HG03060 (cell line): ENCODE measurements at regions not wholly inside any gene's neighbourhood (a gene's known extent, or its start where the extent isn't known, plus 50 kb on each side); places are given as distances from the start of the nearest gene placed in this dataset.

ENCODE experiments used
- ATAC-seq: cut with Tn5 transposase; IDR thresholded peaks from one replicate; pipeline ENCODE4 v1.9.1; 2021; ENCODE audit warnings: low read depth, moderate number of reproducible peaks; ENCODE audit not compliant: unreplicated experiment

DNA sequence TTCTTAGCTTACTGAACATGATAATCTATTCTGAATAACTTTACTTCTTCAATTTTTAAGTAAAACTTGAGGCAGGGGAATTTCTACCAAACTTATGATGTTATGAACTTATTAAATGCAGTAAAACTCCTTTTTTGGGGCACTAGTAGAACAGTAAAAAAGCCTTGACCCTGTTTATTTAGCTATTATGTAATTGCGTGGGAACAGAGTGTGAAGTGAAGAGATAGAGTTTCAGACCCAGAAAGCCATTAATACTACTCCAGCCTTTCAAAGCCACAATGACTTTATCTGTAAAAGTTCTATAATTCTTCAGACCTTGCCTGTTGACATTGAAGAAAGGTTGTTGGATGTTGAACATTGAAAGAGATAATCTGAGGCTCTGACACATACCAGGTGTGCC lies 638.8 kb upstream of the GRM7 start:
- no peak for ATAC-seq

GRCh38 chr3:6223572-6223971 lies 637.3 kb upstream of the GRM7 start:
- ATAC-seq: no peak

GRCh38 chr3:6228958-6229683 lies 631.8 kb upstream of the GRM7 start:
- ATAC-seq: no peak

DNA sequence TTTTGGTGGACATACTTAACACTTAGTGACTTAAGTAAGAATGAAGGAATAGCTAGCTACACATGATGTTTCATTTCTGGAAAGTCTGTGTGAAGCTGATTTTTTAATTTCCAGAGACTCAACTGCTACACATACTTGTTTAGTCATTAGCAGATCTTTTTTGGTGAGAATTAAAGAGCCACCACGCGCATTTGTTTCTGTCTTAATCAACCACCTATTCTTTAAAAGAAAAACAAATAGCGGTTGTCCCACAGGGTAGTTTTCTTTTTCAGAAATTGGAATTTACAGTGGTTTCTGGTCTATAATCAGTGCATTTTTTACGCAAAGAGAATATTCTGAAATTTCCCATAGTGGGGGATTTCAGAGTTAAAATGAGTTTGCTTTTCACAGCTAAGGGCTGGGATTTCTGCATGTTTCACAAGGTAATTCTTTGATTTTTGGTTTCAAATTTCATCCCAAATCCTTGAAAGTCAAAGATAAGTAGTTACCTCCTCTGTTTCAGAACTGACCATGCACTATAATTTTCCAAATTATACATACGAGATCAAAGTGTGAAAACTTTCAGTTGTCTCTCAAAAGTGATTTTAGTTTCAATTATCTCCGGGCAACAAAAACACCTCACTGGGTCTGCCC lies 631.0 kb upstream of the GRM7 start:
- no peak for ATAC-seq

- no peak for ATAC-seq
Measured at GRCh38 chr3:6242104-6242503, 618.8 kb upstream of the GRM7 start.

GRCh38 chr3:6248528-6248927 lies 612.4 kb upstream of the GRM7 start:
- no peak for ATAC-seq

GRCh38 chr3:6249679-6250078 lies 611.2 kb upstream of the GRM7 start:
- ATAC-seq: peak; percentile 28

DNA sequence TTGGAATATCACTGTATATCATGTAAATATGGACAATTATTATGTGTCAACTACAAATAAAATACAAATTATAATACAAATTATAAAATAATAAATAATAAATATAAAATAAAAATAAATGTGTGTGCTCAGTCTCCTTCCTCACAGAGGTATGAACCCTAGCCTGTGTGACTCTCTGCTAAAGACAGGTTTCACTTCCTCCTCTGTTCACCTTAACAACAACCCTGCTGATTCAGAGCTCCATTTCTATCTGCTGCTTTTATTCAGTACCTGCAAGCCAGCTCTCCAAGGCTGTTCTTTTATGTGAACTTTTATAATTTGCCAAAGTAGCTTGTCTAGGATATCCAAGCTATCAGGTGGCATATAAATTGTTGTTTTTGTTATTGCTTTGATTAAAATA lies 610.7 kb upstream of the GRM7 start:
- peak; percentile 98 for ATAC-seq

DNA sequence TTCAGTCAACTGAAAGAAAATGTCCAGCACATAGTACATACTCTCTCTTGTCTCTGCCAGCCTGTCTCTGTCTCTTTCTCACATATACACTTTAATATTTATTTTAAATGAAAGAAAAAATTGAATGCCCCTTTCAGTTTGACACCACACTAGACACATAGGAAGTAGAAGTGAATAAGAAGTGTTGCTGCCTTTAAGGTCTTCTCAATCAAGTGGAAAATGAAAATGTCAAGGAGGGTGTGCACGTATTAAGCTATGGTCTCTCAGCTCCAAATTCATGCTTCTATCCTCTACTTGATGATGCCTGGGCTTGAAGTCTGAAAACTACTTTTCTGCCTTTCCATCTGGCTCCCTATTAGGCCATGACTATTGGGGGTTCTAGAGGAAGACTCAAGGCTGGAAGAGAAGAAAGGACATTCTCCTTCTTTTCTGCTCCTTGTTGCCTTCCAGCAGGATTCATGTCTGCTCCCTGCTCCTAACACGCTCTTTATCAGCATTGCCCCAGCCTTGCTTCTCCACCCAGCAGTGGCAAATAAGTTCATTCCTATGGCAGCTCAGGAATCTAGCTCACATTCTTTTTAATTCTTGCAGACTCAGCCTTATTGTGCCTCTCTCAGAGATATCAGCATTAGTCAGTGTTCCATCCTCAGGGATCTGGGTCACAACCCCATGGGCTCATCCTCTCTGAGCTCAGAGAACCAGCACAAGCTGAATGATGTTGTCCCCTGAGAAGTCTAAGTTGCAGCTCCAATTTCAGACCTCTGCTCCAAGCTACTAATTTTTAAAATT lies 609.1 kb upstream of the GRM7 start:
- no peak for ATAC-seq

DNA sequence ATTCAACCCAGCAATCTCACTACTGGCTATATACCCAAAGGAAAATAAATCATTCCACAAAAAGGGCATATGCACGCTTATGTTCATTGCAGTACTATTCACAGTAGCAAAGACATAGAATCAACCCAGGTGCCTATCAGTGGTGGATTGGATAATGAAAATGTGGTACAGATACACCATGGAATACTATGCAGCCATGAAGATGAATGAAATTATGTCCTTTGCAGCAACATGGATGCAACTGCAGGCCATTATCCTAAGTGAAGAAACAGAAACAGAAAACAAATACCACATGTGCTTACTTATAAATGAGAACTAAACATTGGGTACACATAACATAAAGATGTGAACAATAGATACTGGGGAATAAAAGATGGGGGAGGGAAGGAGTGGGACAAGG lies 606.4 kb upstream of the GRM7 start:
- no peak for ATAC-seq

DNA sequence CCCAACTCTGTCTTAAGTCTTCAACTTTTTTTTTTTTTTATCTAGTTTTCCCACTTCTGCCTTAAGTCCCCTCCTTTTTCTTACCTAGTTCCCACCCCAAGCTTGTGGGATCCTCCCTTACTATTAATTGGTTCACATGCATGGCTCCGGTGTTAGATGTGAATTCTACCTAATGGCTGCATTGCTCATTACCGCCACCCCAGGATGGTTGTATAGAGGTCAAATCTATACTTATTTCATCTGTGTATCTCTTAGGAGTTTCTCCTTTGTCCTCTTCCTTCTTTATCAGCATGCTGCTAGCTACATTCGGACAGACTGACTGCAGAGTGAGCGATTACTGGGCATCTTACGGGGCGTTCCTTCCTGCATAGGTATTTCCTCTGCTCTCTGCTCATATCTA lies 605.7 kb upstream of the GRM7 start:
- no peak for ATAC-seq

DNA sequence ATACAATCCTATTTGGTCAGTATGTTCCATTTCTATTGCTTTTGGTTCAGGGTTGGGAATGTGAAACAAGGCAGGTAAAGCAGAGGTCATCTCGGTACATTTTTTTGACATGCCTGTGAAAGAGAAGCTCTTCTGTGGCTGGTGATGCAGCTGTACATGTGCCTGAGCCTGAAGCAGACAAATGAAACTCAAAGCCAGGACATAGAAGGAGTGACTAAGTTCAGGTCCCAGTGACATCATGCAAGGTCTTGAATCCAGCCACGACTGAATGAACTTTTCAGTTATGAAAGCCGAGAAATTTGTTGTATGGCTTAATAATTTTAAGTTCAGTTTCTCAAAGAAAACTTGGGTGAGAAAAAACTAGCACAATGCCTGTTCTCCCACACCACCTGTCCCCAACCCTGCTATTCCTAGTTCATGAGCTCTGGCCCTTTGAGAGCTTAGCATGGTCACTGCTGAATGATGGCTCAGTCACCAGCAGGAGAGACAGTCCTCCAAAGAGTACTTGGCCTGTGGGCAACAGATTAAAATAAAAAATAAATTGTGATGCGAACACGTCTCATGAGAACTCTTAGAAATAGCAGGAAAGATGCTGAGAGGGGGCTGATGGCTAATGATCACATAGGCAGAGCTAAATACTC lies 600.2 kb upstream of the GRM7 start:
- no peak for ATAC-seq

DNA sequence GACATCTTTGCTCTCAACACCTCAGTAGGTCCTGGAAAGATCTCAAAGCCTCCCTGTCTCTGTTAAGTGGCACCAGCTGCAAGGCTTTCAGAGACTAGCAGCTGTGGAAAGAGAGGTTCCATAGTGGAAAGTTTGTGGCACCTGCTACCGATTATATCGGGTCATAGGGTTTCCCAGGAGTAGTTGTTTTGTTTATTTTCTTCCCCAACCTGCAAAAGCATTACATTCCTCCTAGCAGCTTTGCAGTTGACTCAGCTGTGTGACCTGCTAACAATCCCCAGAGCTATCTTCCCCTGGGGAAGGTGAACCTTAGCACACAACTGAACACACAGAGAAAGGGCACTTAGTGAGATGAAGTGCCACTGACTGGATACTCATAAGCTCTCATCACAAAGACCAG lies 598.9 kb upstream of the GRM7 start:
- no peak for ATAC-seq

DNA sequence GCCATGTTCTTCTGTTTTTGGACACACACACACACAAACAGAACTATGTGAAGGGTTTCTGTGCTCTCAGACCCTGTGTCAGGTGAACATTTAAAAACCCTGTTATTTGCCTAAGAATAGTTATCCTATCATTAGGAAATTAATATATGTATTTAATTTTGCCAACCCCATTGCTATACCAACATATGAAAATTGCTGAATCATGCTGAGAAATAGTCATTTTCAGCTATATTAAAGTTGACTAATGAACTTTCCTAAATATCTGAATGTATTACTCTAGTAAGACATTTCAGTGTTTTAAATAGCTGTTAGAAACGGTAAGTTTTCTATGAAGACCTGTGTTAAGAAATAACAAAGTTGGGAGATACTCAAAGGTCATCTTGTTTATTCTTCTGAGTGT lies 596.9 kb upstream of the GRM7 start:
- ATAC-seq: no peak

DNA sequence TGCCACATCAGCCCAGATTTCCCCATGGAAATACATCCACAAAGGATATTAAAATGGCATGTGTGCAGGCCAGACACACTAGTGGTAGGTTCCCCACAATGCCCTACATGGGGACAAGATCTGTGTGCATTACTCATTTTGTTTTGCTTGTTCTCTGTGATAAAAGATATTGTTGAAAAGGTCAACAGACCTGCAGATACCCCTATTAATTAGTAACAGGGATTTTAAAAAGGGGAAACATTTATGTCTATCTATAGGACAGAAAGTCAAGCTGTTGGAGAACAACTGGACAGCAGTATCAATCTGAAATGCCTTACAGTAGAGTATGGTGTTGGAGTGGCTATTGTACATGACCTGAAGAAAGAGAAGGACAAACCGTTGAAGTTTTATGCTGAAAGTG lies 596.0 kb upstream of the GRM7 start:
- no peak for ATAC-seq

GRCh38 chr3:6266135-6266534 lies 594.8 kb upstream of the GRM7 start:
- ATAC-seq: no peak

DNA sequence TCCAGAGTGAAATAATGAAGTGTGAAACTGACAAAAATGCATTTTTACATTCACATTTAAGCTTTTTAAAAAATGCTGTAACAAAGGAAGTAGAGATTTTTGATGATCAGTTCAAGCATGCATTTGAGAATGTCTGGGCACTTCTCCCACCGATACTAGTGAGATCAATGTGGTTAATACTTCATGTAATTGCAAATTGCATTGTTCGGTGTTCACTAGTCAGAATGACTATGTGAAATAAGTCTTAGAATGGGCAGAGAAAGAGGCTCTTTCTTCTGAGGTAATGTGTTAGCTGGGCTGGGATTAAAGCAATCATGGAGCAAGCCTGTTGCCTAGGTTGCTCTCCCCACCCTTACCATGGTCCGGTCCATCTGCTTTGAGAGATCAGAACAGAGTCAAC lies 587.0 kb upstream of the GRM7 start:
- no peak for ATAC-seq

DNA sequence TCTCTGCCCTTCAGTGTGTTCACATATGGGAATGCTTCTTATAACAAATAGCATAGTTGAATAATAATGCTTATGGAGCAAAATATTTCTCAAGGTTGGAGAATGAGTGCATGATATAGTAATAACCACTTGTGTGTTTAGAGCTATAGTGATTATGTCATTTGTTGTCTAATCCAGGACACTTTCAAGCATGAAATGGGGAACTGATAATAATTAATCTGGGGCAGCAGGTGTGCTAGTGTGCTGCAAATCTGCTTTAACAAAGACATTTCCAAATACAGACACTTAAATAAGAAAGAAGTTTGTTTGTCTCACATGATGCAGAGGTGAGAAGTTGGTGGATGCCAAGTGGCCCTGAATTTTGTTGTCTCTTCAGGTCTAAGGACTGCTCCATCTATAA lies 579.3 kb upstream of the GRM7 start:
- ATAC-seq: no peak

DNA sequence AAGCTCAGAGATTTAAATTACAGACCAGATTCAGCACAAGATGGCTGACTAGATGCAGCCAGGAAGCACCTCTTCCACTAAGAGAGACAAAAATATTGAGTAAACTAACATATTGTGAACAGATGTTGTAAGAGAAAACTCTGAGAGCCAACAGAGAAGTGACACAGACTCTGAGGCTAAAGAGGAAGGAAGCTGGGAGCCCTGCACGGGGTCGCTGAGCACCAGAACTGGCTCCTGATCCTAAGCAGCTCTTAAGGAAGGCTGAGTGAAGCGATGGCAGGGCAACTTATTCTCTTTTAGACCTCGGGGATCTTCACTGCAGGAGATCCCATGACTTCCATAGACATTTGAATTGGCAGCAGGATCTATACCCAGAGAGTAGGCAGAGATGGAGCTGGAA lies 578.0 kb upstream of the GRM7 start:
- no peak for ATAC-seq

- no peak for ATAC-seq
Measured at GRCh38 chr3:6287088-6287875, 573.6 kb upstream of the GRM7 start.

DNA sequence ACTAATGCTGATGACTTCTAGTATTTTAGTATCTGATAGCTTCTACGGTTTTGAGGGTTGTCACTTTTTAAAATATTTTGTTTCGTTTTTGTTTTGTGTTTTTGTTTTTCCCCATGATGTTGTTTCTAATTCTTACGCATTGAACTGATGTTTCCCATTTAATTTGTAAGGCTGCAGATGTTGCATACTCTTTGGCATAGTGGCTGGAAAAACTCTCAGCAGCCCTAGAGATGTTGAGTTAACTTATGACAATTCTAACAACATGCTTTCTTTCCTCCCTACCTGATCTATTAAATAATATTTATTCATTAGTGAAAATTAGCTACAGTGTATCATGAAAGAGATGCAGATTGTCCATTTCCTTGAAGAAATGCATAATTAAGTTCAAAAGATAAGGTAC lies 559.3 kb upstream of the GRM7 start:
- no peak for ATAC-seq
